HG03159 (cell line): ENCODE measurements at regions not wholly inside any gene's neighbourhood (a gene's known extent, or its start where the extent isn't known, plus 50 kb on each side); places are given as distances from the start of the nearest gene placed in this dataset.
A peak's percentile ranks its signal among the peaks of the same experiment; 100 is the strongest.
"Not testable (repeated sequence)": the region's sequence is repeated elsewhere in the genome, so short reads cannot be mapped to it uniquely, and the experiment has no call there.

Experiments used
- ATAC-seq: cut with Tn5 transposase; IDR thresholded peaks from one replicate; pipeline ENCODE4 v1.9.1; 2021; ENCODE audit warnings: mild to moderate bottlenecking, moderate library complexity; ENCODE audit not compliant: unreplicated experiment

GRCh38 chr10:46740368-46740767, 161.4 kb downstream of the SYT15 start:
- not testable (repeated sequence) for ATAC-seq

GRCh38 chr10:46749003-46749402, 162.2 kb upstream of the PTPN20 start:
- peak; percentile 29 for ATAC-seq

- ATAC-seq: peak; percentile 53
These were observed 161.8 kb upstream of the PTPN20 start for GRCh38 chr10:46749470-46749869.

GRCh38 chr10:46753763-46754162, 157.5 kb upstream of the PTPN20 start:
- not testable (repeated sequence) for ATAC-seq

DNA sequence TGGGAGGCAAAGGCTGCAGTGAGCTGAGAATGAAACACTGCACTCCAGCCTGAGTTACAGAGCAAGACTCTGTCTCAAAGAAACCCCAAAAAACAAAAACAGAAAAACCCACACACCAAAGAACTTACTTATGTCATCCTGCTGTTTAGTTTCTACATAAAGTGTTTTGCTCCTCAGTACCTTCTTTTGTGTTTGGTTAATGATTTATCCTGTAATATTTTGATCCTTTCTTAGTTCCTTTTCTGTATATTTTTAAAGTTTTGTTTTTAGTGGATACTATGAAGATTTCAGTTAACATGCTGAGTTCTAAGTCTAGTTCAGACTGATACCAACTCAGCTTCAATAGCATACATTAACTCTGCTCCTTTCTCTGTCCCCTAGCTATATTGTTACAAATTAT, 149.8 kb upstream of the PTPN20 start:
- peak; percentile 82 for ATAC-seq

- not testable (repeated sequence) for ATAC-seq
These were observed 142.5 kb upstream of the PTPN20 start for GRCh38 chr10:46768515-46769291.

GRCh38 chr10:46773178-46773896, 137.9 kb upstream of the PTPN20 start:
- not testable (repeated sequence) for ATAC-seq

- not testable (repeated sequence) for ATAC-seq
These were observed 137.4 kb upstream of the PTPN20 start for GRCh38 chr10:46773897-46774236.

DNA sequence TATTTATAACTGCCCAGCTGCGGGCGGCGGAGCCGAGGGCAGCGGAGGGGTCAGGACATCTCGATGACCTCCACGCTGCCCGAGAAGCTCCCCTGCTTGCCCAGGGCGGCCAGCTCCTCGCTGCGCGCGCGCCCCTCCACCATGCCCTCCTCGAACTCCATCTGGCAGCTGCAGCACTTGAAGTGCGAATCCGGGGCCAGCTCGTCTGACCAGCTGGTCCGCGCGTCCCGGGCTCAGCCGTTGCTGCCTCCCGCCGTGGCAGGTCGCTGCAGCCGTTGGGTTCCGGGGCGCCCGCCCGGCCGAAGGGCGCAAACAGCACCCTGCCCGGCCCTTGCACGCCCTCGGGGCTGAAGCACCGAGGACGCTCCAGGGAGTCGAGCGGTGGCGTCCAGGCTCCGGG, 136.9 kb upstream of the PTPN20 start:
- ATAC-seq: not testable (repeated sequence)

DNA sequence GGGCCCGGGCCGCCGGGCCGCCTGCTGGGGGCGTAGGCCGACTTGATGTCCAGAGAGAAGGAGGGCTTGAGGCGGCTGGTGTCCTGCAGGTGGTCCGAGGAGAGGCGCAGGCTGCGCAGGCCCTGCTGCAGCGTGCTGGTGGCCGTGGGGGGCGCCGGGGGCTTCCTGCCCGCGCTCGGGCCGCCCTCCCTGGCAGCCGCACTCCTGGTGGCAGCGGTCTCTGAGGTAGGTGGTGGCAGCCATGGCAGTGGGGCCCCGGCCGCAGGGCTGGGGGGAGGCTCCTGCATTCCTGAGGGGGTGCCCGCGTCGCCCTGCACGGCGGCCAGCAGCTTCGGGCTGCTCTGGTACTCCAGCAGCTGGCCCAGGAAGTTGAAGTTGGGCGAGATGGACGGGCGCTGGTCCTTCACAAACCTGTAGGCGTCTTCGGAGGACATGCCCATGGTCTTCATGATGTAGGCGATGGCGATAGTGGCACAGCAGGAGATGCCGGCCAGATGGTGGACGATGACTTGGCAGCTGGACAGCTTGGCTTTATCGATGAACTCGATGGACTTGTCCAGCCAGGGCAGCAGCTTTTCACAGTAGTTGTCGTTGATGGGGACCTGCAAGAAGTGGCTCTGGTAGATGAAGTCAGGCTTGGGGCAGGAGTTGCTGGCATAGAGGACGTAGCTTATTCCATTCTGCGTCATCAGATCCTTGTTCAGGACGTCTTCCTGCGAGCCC, 136.1 kb upstream of the PTPN20 start:
- ATAC-seq: not testable (repeated sequence)

- ATAC-seq: not testable (repeated sequence)
These were observed 135.6 kb upstream of the PTPN20 start for GRCh38 chr10:46775668-46776059.

DNA sequence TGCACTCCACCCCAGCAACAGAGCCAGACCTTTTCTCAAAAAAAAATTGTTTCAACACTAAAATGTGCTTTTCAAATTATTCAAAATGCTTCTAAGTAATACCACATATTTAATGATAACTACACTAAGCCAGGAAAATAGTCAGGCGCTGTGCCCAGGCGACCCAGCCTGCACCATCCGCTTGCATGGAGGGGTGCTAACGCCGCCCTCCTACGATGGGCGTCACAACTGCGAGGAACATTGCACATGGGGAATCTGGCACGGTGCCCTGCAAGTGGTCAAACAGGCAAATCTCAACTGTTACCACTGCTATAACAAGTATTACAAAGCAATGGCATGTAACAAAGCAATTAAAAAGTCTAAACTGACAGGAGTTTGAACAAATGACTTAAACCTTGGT, 131.7 kb upstream of the PTPN20 start:
- not testable (repeated sequence) for ATAC-seq

DNA sequence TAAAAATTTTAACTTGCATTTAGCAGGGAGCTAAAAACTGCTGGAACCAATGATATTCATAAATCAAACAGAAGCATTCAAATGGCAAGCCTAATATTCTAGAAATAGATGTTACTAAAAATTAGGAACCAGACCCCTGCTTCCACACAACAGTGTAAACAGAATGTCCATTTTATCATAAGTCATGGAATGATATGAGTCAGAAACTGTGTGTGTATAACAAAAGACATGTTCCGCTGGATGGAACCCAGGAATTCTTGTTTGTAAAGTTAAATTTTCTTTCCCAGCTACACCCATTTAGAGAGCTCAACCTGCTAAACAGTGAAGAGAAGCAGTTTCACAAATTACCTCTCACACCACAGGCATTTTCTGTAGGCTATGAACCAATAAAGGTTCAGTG, 131.1 kb upstream of the PTPN20 start:
- not testable (repeated sequence) for ATAC-seq

DNA sequence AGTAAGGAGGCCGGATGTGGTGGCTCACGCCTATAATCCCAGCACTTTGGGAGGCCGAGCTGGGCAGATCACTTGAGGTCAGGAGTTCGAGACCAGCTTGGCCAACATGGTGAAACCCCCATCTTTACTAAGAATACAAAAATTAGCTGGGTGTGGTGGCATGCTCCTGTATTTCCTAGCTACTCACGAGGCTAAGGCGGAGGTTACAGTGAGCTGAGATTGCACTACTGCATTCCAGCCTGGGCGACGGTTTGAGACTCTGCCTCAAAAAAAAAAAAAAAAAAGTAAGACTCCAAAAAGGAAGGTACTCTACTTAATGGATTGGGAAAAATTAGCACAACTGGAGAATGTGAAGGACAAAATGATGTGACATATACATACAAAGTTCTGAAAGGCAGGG, 130.2 kb upstream of the PTPN20 start:
- ATAC-seq: not testable (repeated sequence)

DNA sequence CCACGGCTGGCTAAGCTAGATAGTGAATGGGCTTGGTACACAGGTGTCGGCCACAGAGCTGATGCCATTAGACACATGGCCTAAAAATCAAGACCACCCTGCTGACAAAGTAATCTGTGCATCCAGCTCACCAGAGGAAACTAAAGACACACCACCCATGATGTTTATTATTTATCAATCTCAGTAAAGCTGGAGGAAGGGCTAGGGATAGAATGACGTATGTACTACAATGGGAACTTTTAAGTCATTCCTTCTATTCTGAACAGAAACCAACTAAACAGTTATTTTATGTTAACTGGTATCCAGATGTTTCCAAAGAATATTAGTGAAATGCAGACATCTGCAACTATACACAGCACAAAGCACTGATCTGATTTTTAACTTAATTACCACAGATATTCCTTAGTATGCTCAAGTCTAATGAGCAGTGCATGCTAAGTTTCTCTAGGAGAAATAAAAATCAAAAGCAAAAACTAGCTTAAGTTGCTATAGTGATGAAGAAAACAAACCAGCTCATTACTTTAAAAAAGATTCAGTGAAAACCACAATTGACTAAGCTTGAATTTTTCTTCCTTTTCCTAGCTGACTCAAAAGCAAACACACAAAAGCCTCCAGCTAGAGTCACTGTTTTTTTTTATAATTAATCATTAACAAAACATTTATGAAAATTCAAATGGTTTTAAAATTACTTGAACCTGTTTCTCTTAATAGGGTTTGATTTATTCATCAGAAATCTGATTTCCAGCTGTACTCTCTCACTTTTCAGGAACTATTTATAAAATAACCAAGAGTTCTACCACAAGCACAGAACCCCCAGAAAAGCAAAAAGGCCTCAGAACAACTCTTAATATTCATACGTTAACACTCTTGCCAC, 129.0 kb upstream of the PTPN20 start:
- ATAC-seq: peak; percentile 53

DNA sequence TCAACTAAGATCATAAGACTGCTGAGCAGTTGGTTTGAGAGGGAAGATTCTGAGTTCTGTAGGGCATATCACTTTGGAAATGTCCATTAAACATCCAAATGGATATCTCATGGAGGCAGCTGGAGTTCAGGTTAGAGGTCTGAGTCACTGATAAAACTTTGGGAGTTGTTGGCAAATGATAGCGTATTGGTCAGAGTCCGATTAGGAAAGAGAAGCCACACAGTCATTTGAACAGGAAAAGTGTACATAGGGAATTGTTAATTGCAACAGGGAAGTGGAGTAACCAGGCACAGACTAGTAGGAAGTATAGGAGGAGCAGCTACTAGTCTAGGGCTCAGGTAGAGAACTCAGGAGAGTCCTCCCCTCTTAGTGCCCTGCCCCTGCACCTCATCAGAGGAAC, 126.6 kb upstream of the PTPN20 start:
- not testable (repeated sequence) for ATAC-seq

DNA sequence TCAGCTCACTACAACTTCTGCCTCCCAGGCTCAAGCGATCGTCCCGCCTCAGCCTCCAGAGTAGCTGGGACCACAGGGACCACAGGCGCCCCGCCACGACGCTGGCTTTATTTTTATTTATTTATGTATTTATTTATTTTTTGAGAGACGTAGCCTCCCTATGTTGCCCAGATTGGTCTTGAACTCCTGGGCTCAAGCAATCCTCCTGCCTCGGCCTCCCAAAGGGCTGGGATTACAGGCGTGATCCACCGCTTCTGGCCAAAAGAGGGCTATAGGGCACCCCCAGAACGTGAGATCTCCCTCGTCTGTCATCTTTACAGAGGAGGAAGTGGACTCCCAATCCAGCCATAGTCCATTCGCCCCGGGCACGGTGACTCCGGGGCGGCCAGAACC, 125.1 kb upstream of the PTPN20 start:
- ATAC-seq: not testable (repeated sequence)

GRCh38 chr10:46786518-46787320, 124.5 kb upstream of the PTPN20 start:
- peak; percentile 66 for ATAC-seq

GRCh38 chr10:46787321-46787615, 124.0 kb upstream of the PTPN20 start:
- no peak for ATAC-seq
